Retinal pigment epithelial cell (primary cell): ENCODE measurements at regions not wholly inside any gene's neighbourhood (a gene's known extent, or its start where the extent isn't known, plus 50 kb on each side); places are given as distances from the start of the nearest gene placed in this dataset.

Experiments used
- DNase-seq: peaks from one replicate; pipeline ENCODE4 v3.0.0-alpha.2; 2010; ENCODE audit warnings: low read depth
- H3K4me3 ChIP-seq: 2 replicates; pipeline ENCODE4 v1.5.1; 2011; ENCODE audit warnings: mild to moderate bottlenecking, low read length, control low read depth, moderate library complexity
- TF ChIP-seq, protein P1 (sequence below): conservative IDR thresholded peaks from 2 replicates; pipeline ENCODE4 v1.5.1; 2011; ENCODE audit warnings: low read depth, low read length, control low read depth, inconsistent platforms

DNA sequence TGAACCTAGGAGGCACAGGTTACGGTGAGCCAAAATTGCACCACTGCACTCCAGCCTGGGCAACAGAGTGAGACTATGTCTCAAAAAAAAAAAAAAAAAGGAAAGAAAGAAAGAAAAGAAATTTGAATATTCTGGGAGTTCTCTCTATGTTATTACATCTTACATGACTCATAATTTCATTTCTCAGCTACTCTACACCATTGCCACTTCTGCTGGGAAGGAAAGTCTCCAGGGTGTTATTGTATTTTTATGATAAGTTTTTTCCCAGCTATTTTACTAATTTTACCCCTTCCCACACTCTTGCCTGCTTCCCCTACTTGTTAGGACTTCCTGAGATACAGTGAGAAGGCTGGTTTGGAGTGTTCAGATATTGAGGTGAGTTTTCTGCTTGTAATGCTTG, 69.7 kb upstream of the UMPS start:
- no peak overlapping the region for H3K4me3 ChIP-seq
- no peak for DNase-seq
- TF ChIP-seq, protein P1, sequence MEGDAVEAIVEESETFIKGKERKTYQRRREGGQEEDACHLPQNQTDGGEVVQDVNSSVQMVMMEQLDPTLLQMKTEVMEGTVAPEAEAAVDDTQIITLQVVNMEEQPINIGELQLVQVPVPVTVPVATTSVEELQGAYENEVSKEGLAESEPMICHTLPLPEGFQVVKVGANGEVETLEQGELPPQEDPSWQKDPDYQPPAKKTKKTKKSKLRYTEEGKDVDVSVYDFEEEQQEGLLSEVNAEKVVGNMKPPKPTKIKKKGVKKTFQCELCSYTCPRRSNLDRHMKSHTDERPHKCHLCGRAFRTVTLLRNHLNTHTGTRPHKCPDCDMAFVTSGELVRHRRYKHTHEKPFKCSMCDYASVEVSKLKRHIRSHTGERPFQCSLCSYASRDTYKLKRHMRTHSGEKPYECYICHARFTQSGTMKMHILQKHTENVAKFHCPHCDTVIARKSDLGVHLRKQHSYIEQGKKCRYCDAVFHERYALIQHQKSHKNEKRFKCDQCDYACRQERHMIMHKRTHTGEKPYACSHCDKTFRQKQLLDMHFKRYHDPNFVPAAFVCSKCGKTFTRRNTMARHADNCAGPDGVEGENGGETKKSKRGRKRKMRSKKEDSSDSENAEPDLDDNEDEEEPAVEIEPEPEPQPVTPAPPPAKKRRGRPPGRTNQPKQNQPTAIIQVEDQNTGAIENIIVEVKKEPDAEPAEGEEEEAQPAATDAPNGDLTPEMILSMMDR: no peak

DNA sequence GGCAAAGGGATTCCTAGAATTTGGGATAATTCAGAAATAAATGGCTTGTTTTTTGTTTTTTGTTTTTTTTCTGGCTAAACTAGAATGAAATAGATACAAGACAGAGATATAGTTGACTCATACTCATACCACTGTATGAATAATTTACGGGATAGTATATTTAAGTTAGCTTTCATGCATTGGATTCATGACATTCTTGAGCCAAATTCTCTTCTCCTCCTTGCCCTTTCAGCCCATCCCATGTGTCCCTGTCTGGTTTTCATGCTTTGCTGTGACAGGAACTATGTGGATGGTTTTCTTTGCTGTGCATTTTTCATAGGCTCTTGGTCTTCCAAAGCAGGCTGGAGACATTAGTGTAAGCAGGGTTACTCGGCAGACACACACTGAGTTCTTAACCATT, 66.6 kb upstream of the UMPS start:
- no peak overlapping the region for H3K4me3 ChIP-seq
- no peak for DNase-seq
- TF ChIP-seq, protein P1: no peak

DNA sequence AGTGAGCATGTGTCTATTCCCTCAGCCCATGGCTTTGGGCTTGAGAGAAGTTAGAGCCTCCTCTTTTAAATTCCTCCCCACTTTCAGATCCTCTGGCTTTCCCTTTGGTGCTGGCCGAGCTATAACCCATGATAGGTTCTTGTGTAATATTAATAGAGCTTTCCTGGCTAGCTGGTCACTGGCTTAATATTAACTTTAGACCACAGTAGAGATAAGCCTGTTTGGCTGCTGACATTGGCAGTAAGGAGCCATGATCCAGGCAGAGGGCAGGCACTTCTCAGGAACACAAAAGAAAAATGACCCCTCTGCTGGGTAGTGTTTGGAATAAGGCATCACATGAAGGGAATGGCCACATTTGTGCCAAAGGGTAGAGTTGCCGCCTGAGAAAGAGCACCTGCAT, 65.4 kb upstream of the UMPS start:
- TF ChIP-seq, protein P1: no peak
- no peak overlapping the region for H3K4me3 ChIP-seq
- no peak for DNase-seq

DNA sequence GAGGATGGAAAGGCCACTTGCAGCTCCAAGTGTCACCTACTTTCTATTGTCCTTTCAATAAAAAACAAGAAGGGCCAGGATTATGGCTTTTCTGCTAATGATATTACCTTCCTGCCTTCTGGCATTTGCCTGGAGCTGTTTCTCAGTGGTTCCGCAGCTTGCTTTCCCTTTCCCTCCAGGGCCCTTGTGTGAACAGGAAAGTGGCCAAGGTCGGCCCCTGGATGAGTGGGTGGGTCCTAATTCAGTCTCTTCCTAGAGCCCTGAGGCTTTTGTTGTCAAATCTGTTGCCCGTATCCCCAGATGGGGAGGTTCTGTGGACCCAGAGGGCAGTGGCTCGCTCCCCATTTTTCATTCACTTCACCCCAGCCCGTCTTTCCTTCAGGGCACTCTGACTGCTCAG, 64.2 kb upstream of the UMPS start:
- no peak for DNase-seq
- H3K4me3 ChIP-seq: no peak overlapping the region
- TF ChIP-seq, protein P1: no peak

DNA sequence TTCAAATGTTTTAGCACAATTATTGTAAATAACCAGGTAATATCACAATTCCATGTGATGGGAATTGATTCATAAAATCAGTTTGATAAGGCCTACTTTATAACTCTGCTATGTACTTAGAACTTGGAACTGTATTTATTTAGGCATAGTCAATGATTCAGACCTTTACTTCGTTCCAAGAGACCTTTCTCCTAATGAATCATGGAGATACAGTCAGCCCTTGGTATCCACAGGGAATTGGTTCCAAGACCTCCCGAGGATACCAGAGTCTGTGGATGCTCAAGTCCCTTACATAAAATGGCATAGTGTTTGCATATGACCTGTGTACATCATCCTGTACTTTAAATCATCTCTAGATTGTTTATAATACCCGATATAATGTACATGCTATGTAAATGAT, 60.8 kb upstream of the UMPS start:
- TF ChIP-seq, protein P1: no peak
- no peak overlapping the region for H3K4me3 ChIP-seq
- DNase-seq: no peak

DNA sequence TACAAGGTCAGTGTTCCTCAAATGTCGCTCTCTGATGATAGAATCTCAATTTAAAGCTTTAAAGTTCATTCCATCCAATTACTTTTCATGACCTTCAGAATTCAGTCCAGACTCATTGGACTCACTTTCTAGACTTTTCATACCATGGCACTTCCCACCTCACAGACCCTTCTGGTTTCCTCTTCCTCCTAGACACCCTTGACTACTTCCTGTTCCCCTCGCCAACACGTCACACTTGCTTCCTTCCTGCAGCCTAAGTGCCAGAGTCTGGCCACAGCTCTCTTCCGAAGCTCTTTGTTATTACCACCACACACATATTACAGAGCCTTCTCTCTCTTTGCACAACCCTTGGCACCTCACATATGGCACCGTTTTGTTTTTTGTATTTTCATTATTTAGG, 59.1 kb upstream of the UMPS start:
- DNase-seq: no peak
- TF ChIP-seq, protein P1: no peak
- H3K4me3 ChIP-seq: no peak overlapping the region

DNA sequence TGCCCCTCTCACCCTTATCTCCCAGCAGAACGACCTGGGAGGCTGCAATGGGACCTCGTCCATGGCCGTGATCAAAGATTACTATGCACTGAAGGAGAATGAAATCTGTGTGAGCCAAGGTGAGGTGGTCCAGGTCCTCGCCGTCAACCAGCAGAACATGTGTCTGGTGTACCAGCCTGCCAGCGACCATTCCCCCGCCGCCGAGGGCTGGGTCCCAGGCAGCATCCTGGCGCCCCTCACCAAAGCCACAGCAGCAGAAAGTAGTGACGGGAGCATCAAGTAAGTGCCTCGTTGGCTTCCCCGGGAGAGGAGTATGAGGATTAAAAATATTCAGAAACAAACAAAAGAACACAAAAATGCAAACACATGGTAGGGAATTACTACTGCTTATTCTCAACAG, 55.9 kb upstream of the UMPS start:
- no peak overlapping the region for H3K4me3 ChIP-seq
- TF ChIP-seq, protein P1: no peak
- no peak for DNase-seq
